ENCODE measurements at regions not wholly inside any gene's neighbourhood (a gene's known extent, or its start where the extent isn't known, plus 50 kb on each side); places are given as distances from the start of the nearest gene placed in this dataset.

DNA sequence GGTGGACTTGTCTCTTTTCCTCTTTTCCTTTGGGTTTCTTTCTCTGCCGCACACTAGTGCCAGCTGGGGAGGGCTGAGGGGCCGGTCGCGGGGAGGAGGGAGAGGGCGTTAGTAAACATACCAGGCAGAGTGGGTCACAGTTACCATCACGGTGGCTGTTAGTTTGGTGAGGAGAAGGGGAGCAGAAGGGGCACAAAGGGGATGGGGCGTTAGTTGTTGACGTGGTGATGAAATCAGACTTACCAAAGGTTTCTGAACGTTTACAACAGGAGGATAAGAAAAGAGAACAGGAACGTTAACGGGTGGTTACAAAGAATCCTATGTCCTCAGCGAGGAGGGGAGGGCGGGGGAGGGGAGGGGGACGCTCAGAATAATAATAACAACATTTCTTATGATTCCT lies 77.9 kb downstream of the PTPRS start:
- no peaks in the 10 kb centered on the region for H3K79me2 ChIP-seq (ENCODE audit: insufficient read depth)
- no peaks in the 10 kb centered on the region for H3K9me2 ChIP-seq (ENCODE audit: insufficient read depth)
- no peak for TF ChIP-seq EZH2phosphoT487 (IDR thresholded peaks at IDR 0.05; ENCODE audit: insufficient read depth, low read depth)
- no peak for TF ChIP-seq EZH2 (IDR thresholded peaks at IDR 0.05; ENCODE audit: insufficient read depth, poor library complexity, severe bottlenecking)
- no peak overlapping the region for H3K27ac ChIP-seq
- DNase-seq: no peak
- no peaks in the 10 kb centered on the region; the same call in 1 of the 2 replicates for H3F3A ChIP-seq (ENCODE audit: insufficient read depth)
- H3K36me3 ChIP-seq (ENCODE audit: low read depth): no peaks in the 10 kb centered on the region
- H4K20me1 ChIP-seq (ENCODE audit: insufficient read depth): no peaks in the 10 kb centered on the region
- H3K27me3 ChIP-seq (replicated peaks; ENCODE audit: insufficient read depth): no peaks in the 10 kb centered on the region
- no peak overlapping the region for H2AFZ ChIP-seq
- no peaks in the 10 kb centered on the region for H3K9me3 ChIP-seq (ENCODE audit: low read depth)
- H3K4me1 ChIP-seq (ENCODE audit: insufficient read depth): no peaks in the 10 kb centered on the region
- WGBS, 2 experiments (ENCODE audit: low coverage in 1 of 2, low lambda C conversion rate in 2 of 2, missing lambda C conversion rate in 2 of 2): 58 to 66% methylated on average over 12 to 14 of the region's 14 CpGs
- in situ Hi-C loops (cut with MboI): no loop called here
- H3K4me2 ChIP-seq (ENCODE audit: unreplicated experiment): no peak overlapping the region
- H3K9ac ChIP-seq: no peak overlapping the region
- H3K4me3 ChIP-seq: no peak overlapping the region

DNA sequence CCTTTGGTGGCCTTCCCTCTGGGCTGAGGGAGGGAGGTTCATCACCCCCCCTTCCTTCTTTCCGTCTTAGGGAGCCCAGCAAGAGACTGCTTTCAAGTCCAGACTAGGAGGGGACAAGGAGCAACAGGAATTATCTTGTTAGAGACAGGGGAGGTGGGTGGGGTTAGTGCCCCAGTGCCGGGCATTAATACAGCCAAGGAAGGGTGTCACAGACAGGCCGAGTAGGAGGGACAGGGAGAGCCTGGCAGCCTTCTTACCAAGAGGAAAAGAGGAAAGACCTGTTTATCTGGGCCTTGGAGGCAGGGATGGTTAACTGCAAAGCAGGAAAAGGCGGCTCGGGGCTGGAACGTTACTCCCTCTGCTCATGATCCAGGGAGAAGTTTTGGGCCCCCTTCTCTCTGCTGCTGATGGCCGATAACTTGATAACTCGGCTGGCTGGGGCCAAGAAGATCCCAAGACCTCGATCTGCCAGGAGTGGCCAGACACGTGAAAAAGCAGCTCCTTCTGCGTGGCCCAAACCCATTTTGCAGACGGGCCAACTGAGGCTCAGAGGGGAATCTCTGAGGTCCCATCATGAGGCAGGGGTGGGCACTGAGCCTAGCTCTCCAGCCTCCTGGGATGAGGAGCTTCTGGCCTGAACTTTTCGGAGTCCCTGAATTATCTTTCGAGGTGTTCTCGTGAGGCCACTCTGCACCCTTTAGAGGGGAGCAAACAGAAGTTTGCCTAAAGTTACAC lies 79.3 kb downstream of the PTPRS start:
- Histone ChIP-seq H3K36me3 (ENCODE audit: low read depth) (peaks cover 8% of the 10 kb centered on the region; the same call in 1 of the 2 replicates), H3K9ac (no peak overlapping the region), H4K20me1 (ENCODE audit: insufficient read depth) (no peaks in the 10 kb centered on the region), H3F3A (ENCODE audit: insufficient read depth) (no peaks in the 10 kb centered on the region; the same call in 1 of the 2 replicates), H3K4me2 (ENCODE audit: unreplicated experiment) (no peak overlapping the region), H3K9me3 (ENCODE audit: low read depth) (no peaks in the 10 kb centered on the region), H3K9me2 (ENCODE audit: insufficient read depth) (no peaks in the 10 kb centered on the region), H2AFZ (no peak overlapping the region), H3K27me3 (replicated peaks; ENCODE audit: insufficient read depth) (no peaks in the 10 kb centered on the region), H3K27ac (no peak overlapping the region), H3K4me1 (ENCODE audit: insufficient read depth) (no peaks in the 10 kb centered on the region), H3K4me3 (no peak overlapping the region), H3K79me2 (ENCODE audit: insufficient read depth) (no peaks in the 10 kb centered on the region)
- in situ Hi-C loops (cut with MboI): no loop called here
- WGBS, 2 experiments (ENCODE audit: low coverage in 1 of 2, low lambda C conversion rate in 2 of 2, missing lambda C conversion rate in 2 of 2): 89 to 94% methylated on average over 15 of the region's 15 CpGs
- no peak for DNase-seq
- TF ChIP-seq EZH2 (IDR thresholded peaks at IDR 0.05; ENCODE audit: insufficient read depth, poor library complexity, severe bottlenecking) (no peak), EZH2phosphoT487 (IDR thresholded peaks at IDR 0.05; ENCODE audit: insufficient read depth, low read depth) (no peak)

DNA sequence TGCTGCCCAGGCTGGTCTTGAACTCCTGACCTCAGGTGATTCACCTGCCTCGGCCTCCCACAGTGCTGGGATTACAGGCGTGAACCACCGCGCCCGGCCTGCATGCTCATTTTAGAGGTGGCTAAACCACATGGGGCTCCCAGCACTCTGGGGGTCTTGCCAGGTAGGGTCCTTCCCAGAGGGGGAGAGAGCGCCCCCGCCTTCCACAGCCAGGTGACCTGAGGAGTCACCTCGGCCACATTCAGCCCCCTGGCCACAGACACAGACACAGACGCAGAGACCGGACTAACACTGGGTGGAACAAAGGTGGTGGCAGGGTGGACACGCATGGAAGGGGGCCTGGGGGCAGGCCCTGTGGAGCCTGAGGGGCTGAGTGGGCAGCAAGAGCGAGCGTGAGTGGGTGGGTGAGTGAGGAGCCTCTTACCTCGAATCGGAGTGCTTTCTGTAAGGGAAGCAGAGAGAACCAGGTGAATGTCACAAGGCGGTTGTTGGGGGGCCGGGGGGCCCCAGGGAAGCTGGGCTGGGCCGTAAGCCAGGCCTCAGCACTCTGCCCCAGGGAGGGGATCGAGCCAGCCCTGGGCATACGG lies 80.1 kb downstream of the PTPRS start:
- Histone ChIP-seq H3K79me2 (ENCODE audit: insufficient read depth) (no peaks in the 10 kb centered on the region), H3K36me3 (ENCODE audit: low read depth) (peaks cover 13% of the 10 kb centered on the region), H3K4me3 (no peak overlapping the region), H3K9ac (no peak overlapping the region), H3F3A (ENCODE audit: insufficient read depth) (no peaks in the 10 kb centered on the region; the same call in 1 of the 2 replicates), H3K27ac (no peak overlapping the region), H3K4me1 (ENCODE audit: insufficient read depth) (no peaks in the 10 kb centered on the region), H3K27me3 (replicated peaks; ENCODE audit: insufficient read depth) (no peaks in the 10 kb centered on the region), H3K4me2 (ENCODE audit: unreplicated experiment) (no peak overlapping the region), H3K9me3 (ENCODE audit: low read depth) (no peaks in the 10 kb centered on the region), H3K9me2 (ENCODE audit: insufficient read depth) (no peaks in the 10 kb centered on the region), H2AFZ (no peak overlapping the region), H4K20me1 (ENCODE audit: insufficient read depth) (no peaks in the 10 kb centered on the region)
- 91 to 92% methylated on average over 17 to 20 of the region's 20 CpGs for WGBS, 2 experiments (ENCODE audit: low coverage in 1 of 2, low lambda C conversion rate in 2 of 2, missing lambda C conversion rate in 2 of 2)
- no peak for DNase-seq
- no peak for TF ChIP-seq EZH2phosphoT487 (IDR thresholded peaks at IDR 0.05; ENCODE audit: insufficient read depth, low read depth)
- TF ChIP-seq EZH2 (IDR thresholded peaks at IDR 0.05; ENCODE audit: insufficient read depth, poor library complexity, severe bottlenecking): no peak
- in situ Hi-C loops (cut with MboI): no loop called here

DNA sequence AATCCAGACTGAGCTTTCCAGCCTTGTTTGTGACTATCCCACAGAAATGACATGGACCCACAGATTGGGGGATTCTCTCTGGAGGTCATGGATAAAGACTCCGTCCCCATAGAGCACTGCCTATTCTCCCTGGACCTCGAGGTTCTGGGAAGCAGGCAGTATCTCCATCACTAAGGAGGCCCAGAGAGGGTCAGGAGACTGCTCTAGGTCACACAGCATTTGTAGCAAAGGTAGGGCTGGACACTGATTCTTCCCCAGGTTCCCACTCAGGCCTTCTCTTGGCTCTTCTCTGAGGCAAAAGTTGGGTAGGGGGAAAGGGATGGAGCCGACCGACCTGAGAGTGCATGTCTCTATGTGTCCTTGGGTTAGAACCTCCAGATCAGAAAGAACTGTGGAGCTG lies 80.9 kb downstream of the PTPRS start:
- H3K9ac ChIP-seq: no peak overlapping the region
- no peaks in the 10 kb centered on the region for H3K79me2 ChIP-seq (ENCODE audit: insufficient read depth)
- no peaks in the 10 kb centered on the region for H4K20me1 ChIP-seq (ENCODE audit: insufficient read depth)
- H3K27me3 ChIP-seq (replicated peaks; ENCODE audit: insufficient read depth): no peaks in the 10 kb centered on the region
- in situ Hi-C loops (cut with MboI): no loop called here
- TF ChIP-seq EZH2phosphoT487 (IDR thresholded peaks at IDR 0.05; ENCODE audit: insufficient read depth, low read depth): no peak
- TF ChIP-seq EZH2 (IDR thresholded peaks at IDR 0.05; ENCODE audit: insufficient read depth, poor library complexity, severe bottlenecking): no peak
- H3K4me2 ChIP-seq (ENCODE audit: unreplicated experiment): no peak overlapping the region
- 96 to 99% methylated on average over 4 of the region's 4 CpGs for WGBS, 2 experiments (ENCODE audit: low coverage in 1 of 2, low lambda C conversion rate in 2 of 2, missing lambda C conversion rate in 2 of 2)
- no peaks in the 10 kb centered on the region for H3K4me1 ChIP-seq (ENCODE audit: insufficient read depth)
- no peaks in the 10 kb centered on the region for H3K9me2 ChIP-seq (ENCODE audit: insufficient read depth)
- no peaks in the 10 kb centered on the region; the same call in 1 of the 2 replicates for H3F3A ChIP-seq (ENCODE audit: insufficient read depth)
- DNase-seq: no peak
- no peak overlapping the region for H2AFZ ChIP-seq
- no peak overlapping the region for H3K27ac ChIP-seq
- H3K36me3 ChIP-seq (ENCODE audit: low read depth): peaks cover 20% of the 10 kb centered on the region
- no peak overlapping the region for H3K4me3 ChIP-seq
- H3K9me3 ChIP-seq (ENCODE audit: low read depth): no peaks in the 10 kb centered on the region
